BJ (cell line): ENCODE measurements at regions not wholly inside any gene's neighbourhood (a gene's known extent, or its start where the extent isn't known, plus 50 kb on each side); places are given as distances from the start of the nearest gene placed in this dataset.
A peak's percentile ranks its signal among the peaks of the same experiment; 100 is the strongest.

ENCODE experiments used
- CTCF ChIA-PET: fragments of 350-600 bp; formaldehyde crosslinking; extraction: SDS; loops from one replicate; lab custom pipeline; 2021; ENCODE audit warnings: antibody characterized with exemption, inconsistent platforms; lab: Yijun Ruan, JAX
- POLR2A ChIA-PET: fragments of 300-600 bp; sonication (Branson Sonifier 250); formaldehyde crosslinking; extraction: SDS; loops from one replicate; lab custom pipeline; 2021; ENCODE audit warnings: antibody characterized with exemption; lab: Charles Lee
- DNase-seq: peaks from one replicate; pipeline ENCODE4 v3.0.0-alpha.2; 2011; ENCODE audit warnings: low read depth
- H3K27me3 ChIP-seq: 2 replicates; pipeline ENCODE4 v1.6.0; 2011; ENCODE audit warnings: low read length; ENCODE audit not compliant: control insufficient read depth, insufficient read depth
- H3K36me3 ChIP-seq: 2 replicates; pipeline ENCODE4 v1.5.1; 2011; ENCODE audit warnings: low read length; ENCODE audit not compliant: control insufficient read depth, insufficient read depth
- H3K4me3 ChIP-seq: 2 replicates; pipeline ENCODE4 v1.5.1; 2011; ENCODE audit warnings: low read depth, mild to moderate bottlenecking, control low read depth, low read length
- CTCF ChIP-seq: IDR thresholded peaks from 2 replicates; pipeline ENCODE4 v1.5.1; 2011; ENCODE audit warnings: low read depth, mild to moderate bottlenecking, control low read depth, inconsistent platforms, low read length, moderate library complexity; ENCODE audit not compliant: insufficient read depth

- Histone ChIP-seq H3K36me3 (no peaks in the 10 kb centered on the region), H3K4me3 (no peak overlapping the region), H3K27me3 (no peaks in the 10 kb centered on the region; the same call in 1 of the 2 replicates)
- POLR2A ChIA-PET = no interaction called here
- TF ChIP-seq CTCF = no peak
- CTCF ChIA-PET = interaction anchor here (1.0 to 4.6 kb wide), 2 partner anchors 428 to 438 kb away, joined by 4 to 57 read pairs; no protein-coding TSS in a partner anchor
- no peak for DNase-seq
These were observed 205.6 kb upstream of the DMRTA1 start for GRCh38 chr9:22241024-22241423.

- POLR2A ChIA-PET = no interaction called here
These were observed 205.0 kb upstream of the DMRTA1 start for GRCh38 chr9:22241611-22242010.

GRCh38 chr9:22244139-22245011 lies 202.2 kb upstream of the DMRTA1 start:
- ChIA-PET CTCF (interaction anchor here (0.7 to 2.9 kb wide), 27 partner anchors 9 to 440 kb away, joined by 3 to 68 read pairs (median 4); partner anchors contain the start of genes CDKN2A, CDKN2B and CDKN2B-AS1), POLR2A (no interaction called here)
- no peaks in the 10 kb centered on the region; the same call in 1 of the 2 replicates for H3K27me3 ChIP-seq
- DNase-seq = no peak
- no peaks in the 10 kb centered on the region for H3K36me3 ChIP-seq
- H3K4me3 ChIP-seq = no peak overlapping the region
- peak; percentile 67 for TF ChIP-seq CTCF

More at GRCh38 chr9:22241611-22242010, 205.0 kb upstream of the DMRTA1 start:
- no peaks in the 10 kb centered on the region for H3K36me3 ChIP-seq
- CTCF ChIA-PET = interaction anchor here (1.0 to 4.6 kb wide), 2 partner anchors 429 to 438 kb away, joined by 4 to 57 read pairs; no protein-coding TSS in a partner anchor
- no peaks in the 10 kb centered on the region; the same call in 1 of the 2 replicates for H3K27me3 ChIP-seq
- DNase-seq = no peak
- TF ChIP-seq CTCF = no peak
- no peak overlapping the region for H3K4me3 ChIP-seq

- Histone ChIP-seq H3K36me3 (no peaks in the 10 kb centered on the region), H3K4me3 (no peak overlapping the region), H3K27me3 (no peaks in the 10 kb centered on the region)
- DNase-seq = no peak
- CTCF ChIA-PET = interaction anchor here (0.9 kb wide), 1 partner anchor 197 kb away, joined by 3 read pairs; no protein-coding TSS in a partner anchor
- POLR2A ChIA-PET = no interaction called here
- TF ChIP-seq CTCF = no peak
These were observed 191.3 kb upstream of the DMRTA1 start for GRCh38 chr9:22255337-22255736.

- POLR2A ChIA-PET = no interaction called here
These were observed 190.2 kb upstream of the DMRTA1 start for GRCh38 chr9:22256381-22256780.

More at GRCh38 chr9:22256381-22256780, 190.2 kb upstream of the DMRTA1 start:
- no peaks in the 10 kb centered on the region for H3K27me3 ChIP-seq
- CTCF ChIA-PET = interaction anchor here (0.8 to 0.9 kb wide), 2 partner anchors 13 to 443 kb away, joined by 4 read pairs; no protein-coding TSS in a partner anchor
- no peak for TF ChIP-seq CTCF
- no peak for DNase-seq
- no peak overlapping the region for H3K4me3 ChIP-seq
- no peaks in the 10 kb centered on the region for H3K36me3 ChIP-seq
